IMR-90 (cell line): ENCODE measurements at regions not wholly inside any gene's neighbourhood (a gene's known extent, or its start where the extent isn't known, plus 50 kb on each side); places are given as distances from the start of the nearest gene placed in this dataset.

Experiments
- CTCF ChIP-seq: conservative IDR thresholded peaks from 2 replicates; pipeline ENCODE4 v1.5.1; 2012; ENCODE audit warnings: mild to moderate bottlenecking, low read depth, low read length, improper control_type of control experiment
- POLR2A ChIP-seq: IDR thresholded peaks from 2 replicates; pipeline ENCODE4 v1.6.1; 2012; ENCODE audit warnings: mild to moderate bottlenecking, low read depth, low read length
- RAD21 ChIP-seq: IDR thresholded peaks from 2 replicates; pipeline ENCODE4 v1.6.1; 2012; ENCODE audit warnings: low read length, improper control_type of control experiment
- RCOR1 ChIP-seq: IDR thresholded peaks from 2 replicates; pipeline ENCODE4 v1.6.1; 2012; ENCODE audit warnings: mild to moderate bottlenecking, low read length, improper control_type of control experiment; ENCODE audit not compliant: insufficient replicate concordance
- RFX5 ChIP-seq: IDR thresholded peaks from 2 replicates; pipeline ENCODE4 v1.8.0; 2012; ENCODE audit warnings: low read depth, mild to moderate bottlenecking, low read length, moderate library complexity

- TF ChIP-seq CTCF (no peak), POLR2A (no peak), RFX5 (no peak), RAD21 (no peak), RCOR1 (no peak)
Observed at GRCh38 chr3:79926522-79926921, 158.7 kb upstream of the ROBO1 start.
